ENCODE measurements at regions not wholly inside any gene's neighbourhood (a gene's known extent, or its start where the extent isn't known, plus 50 kb on each side); places are given as distances from the start of the nearest gene placed in this dataset.

- TF ChIP-seq EZH2 (IDR thresholded peaks at IDR 0.05; ENCODE audit: borderline replicate concordance), result no peak
- TF ChIP-seq CTCF (IDR thresholded peaks at IDR 0.05; ENCODE audit: poor library complexity), result no peak
- no peak for TF ChIP-seq EZH2phosphoT487 (IDR thresholded peaks at IDR 0.05; ENCODE audit: low read depth, severe bottlenecking, unreplicated experiment)
Measured at GRCh38 chr10:91017198-91017597, 96.3 kb upstream of the ANKRD1 start.

All from hepatocyte (in vitro differentiated cells).